DMS114 treated with DMSO at 0.1 percent for 48 hours (cell line): ENCODE measurements at regions not wholly inside any gene's neighbourhood (a gene's known extent, or its start where the extent isn't known, plus 50 kb on each side); places are given as distances from the start of the nearest gene placed in this dataset.
"Not testable (repeated sequence)": the region's sequence is repeated elsewhere in the genome, so short reads cannot be mapped to it uniquely, and the experiment has no call there.

Experiments used
- DNase-seq: peaks from one replicate; lab custom pipeline; 2025; ENCODE audit not compliant: unreplicated experiment; lab: John Stamatoyannopoulos, UW

GRCh38 chrX:34406580-34406979 lies 250.5 kb downstream of the TMEM47 start:
- no peak for DNase-seq

DNA sequence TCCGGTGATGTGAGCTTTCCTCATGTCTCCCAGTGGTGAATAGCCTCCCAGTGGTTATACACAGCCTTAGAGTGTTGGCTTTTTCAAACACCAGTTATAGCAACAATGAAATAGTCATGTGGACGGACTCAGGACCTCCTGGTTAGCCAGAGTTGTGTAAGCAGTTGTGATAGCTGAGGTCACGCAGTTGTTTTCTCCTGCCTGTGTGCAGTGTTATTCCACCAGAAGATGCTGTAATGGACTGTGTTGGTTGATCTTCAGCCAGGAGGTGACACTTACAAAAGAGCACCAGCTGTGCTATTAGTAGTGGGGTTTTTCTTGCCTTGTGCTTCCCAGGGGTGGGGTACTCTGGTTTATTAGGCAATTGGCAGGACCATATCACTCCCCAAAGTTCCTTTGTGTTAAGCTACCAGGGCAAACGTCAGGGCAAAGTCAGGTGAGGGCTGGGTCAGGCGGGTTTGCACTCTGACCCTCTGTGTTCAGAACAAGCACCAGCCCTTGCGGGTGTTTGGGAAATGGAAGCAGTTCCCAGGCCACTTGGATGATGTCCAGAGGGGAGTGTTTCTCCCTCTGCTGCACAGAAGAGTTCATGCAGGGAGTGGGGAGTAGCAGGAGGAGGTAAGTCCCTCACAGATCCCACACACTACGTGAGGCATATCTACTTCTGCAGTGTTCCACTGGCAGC lies 252.6 kb downstream of the TMEM47 start:
- no peak for DNase-seq

DNA sequence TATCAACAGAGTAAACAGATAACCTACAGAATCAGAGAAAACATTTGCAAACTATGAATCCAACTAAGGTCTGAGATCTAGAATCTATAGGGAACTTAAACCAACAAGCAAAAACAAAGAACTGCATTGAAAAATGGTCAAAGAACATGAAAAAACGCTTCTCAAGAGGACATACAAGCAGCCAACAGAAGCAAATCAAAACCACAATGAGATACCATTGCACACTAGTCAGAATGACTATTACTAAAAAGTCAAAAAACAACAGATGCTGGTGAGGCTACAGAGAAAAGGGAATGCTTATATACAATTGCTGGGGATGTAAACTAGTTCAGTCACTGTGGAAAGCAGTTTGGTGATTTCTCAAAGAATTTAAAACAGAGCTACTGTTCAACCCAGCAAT lies 255.7 kb downstream of the TMEM47 start:
- DNase-seq, result no peak

- no peak for DNase-seq
Measured at GRCh38 chrX:34382416-34382815, 250.3 kb upstream of the FAM47A start.

- DNase-seq, result no peak
Measured at GRCh38 chrX:34381241-34381640, 249.1 kb upstream of the FAM47A start.

- no peak for DNase-seq
Measured at GRCh38 chrX:34379891-34380290, 247.8 kb upstream of the FAM47A start.

- DNase-seq, result no peak
Measured at GRCh38 chrX:34377645-34378044, 245.5 kb upstream of the FAM47A start.

- no peak for DNase-seq
Measured at GRCh38 chrX:34371754-34372153, 239.6 kb upstream of the FAM47A start.

DNA sequence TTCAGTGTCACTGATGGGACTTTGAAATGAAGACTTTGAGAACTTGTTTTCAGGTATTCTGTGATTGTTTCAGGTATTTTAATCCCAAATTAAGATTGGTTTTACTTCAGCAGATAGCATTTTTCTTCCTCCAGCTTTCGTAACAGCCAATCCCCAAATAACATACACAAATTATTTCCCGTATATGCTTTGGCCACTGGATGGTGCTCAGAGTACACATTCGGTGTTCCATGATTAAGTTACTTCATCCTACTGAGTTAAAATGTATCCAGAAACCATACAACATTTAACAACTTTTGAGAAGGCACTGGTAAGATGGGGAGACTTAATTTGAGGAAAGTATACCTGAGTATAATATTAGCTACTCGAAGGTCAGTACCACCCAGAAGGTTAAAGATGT lies 233.4 kb upstream of the FAM47A start:
- peak; percentile 1 for DNase-seq

GRCh38 chrX:34350561-34351335 lies 218.6 kb upstream of the FAM47A start:
- DNase-seq, result no peak

DNA sequence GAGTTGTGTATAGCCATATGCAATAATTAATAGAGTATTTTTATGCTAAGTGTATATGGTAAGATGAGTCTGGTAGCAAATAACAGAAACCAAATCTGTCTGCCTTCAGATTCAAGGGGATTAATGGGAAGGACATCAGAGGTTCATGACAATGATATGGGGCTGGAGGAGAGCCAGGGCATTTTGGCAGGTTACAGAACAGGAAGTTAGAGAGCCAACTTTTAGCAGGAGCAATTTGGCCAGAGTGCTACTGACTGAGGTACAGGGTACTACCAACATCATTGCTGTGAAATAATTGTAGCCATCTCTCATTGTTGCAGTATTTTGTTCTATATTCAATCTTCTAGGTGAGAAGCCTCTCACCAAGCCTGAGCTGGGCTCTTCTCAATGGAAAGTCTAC lies 210.9 kb upstream of the FAM47A start:
- DNase-seq, result no peak

DNA sequence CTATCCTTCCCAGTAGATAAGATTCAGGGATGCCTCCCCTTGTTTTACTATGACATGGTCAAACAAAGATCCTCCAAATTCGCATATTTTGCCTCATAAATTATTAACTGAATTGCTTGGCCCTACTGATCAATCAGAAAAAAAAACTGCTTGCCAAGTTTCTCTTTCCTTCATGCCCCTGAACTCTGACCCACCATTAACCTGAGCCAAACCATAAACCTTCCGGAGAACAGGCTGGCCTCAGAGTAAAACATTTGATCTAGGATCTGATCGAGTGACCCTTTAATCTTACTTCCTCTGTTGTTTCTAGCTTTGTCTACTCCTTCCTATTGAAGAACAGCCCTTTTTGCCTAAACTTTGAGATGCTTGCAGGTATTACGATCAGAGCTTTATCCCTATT lies 209.7 kb upstream of the FAM47A start:
- no peak for DNase-seq

DNA sequence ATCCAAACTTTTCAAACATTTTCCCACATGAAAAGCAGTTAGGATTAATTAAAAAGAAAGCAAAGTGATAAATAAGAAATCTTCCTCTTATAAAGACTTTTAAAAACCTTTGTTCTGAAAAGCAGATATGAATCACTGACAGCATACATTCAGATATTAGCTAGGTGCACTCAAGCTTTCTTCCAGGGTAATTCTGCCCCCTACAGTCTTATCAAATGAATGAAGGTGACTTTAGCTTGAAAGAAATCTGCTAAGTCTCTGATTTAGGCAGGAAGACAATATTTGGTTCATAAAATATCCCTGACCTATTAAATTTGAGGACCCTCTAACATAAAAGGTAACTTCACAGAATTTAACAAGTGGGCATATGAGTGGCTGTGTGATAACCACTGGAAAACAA lies 209.1 kb upstream of the FAM47A start:
- DNase-seq, result no peak

GRCh38 chrX:34338046-34338445 lies 205.9 kb upstream of the FAM47A start:
- no peak for DNase-seq

- not testable (repeated sequence) for DNase-seq
Measured at GRCh38 chrX:34335376-34335775, 203.3 kb upstream of the FAM47A start.

DNA sequence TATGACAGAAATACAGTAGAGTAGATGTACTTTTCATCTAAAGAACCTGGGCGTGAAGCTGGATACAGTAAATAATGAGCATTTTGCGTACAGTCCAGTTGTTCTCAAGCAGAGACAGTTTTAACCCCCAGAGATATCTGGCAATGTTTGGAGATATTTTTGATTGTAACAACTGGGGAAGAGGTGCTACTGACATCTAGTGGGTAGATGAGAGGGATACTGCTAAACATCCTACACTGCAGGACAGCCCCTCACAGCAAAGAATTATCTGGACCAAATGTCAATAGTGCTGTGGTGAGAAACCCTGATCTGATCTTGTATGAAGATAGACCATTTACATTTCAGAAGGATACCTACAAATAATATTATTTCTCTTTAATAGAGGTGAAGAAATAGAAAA lies 200.2 kb upstream of the FAM47A start:
- no peak for DNase-seq

DNA sequence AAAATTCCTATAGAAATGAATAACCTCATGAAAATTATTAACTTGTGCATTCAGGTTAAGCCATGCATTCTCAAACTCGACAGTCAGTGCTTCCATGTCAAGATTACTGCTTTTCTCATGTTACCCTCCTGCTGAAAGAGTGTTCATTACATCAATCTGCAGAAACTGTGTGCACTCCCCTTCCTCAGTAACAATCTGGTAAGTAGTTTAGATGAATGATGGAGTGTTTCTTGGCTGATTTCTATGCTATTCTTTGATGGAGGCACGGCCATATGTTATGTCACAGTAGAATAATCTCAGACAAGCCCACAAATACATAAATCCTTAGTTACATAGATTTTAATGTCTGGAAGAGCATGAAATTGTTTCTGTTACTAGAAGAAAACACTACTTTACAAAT lies 193.3 kb upstream of the FAM47A start:
- DNase-seq, result no peak

- DNase-seq, result not testable (repeated sequence)
Measured at GRCh38 chrX:34320424-34320823, 188.3 kb upstream of the FAM47A start.

GRCh38 chrX:34300871-34301270 lies 168.8 kb upstream of the FAM47A start:
- peak; percentile 0 for DNase-seq

DNA sequence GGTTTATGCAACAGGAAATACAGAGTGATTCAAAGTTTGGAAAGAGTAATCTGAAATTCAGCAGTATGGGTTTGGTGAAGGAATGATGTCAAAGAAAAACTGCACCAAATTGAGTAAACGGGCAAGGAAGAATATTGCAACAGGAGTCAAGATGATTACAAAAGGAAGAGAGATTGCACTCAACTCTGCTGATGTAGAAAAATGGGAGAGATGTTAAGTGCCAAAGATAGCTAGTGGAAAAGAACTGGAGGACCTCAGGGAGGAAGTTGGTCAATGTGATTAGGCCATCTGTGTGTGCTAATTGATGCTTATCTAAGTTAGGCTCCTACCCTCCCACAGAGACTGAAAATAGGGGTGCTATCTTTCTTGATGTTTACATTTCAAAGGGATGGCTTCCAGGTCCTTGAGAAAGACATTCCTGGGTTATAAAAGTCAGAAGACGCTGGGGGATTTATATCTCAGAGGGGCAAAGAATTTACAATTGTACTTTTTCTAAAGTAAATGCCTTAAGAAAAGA lies 167.4 kb upstream of the FAM47A start:
- no peak for DNase-seq

GRCh38 chrX:34294665-34295064 lies 162.6 kb upstream of the FAM47A start:
- no peak for DNase-seq

DNA sequence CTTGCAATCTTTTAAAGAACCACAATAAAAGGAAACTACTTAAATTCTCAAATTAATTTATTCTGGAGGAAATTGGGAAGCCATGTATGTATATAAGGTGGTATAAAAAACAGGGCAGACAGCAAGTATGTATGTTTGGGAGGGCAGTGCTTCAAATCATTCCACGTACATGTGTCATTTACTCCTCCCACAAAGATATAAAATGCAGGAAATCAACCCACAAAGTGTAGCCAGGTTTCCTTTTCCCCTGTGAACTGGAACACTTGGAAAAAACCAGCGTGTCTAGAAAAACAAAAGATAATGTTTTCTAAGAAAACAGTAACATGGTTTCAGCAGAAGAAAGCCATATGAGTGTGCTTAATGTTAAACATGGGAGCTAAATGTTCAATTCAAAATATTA lies 156.7 kb upstream of the FAM47A start:
- no peak for DNase-seq
